B cell (primary cell): ENCODE measurements at regions not wholly inside any gene's neighbourhood (a gene's known extent, or its start where the extent isn't known, plus 50 kb on each side); places are given as distances from the start of the nearest gene placed in this dataset.

Source experiments
- ATAC-seq: fragments of 200-7000 bp; cut with Tn5 transposase; one replicate; pipeline ENCODE4 v1.10.0; 2021; ENCODE audit warnings: low read depth, mild to moderate bottlenecking, moderate number of reproducible peaks, moderate library complexity
- CTCF ChIA-PET: fragments of 350-600 bp; sonication (Branson Sonifier 250); formaldehyde crosslinking; loops from one replicate; lab custom pipeline; 2021; ENCODE audit warnings: antibody characterized with exemption, inconsistent platforms; lab: Charles Lee
- POLR2A ChIA-PET: fragments of 350-600 bp; sonication (Branson Sonifier 250); formaldehyde crosslinking; loops from one replicate; lab custom pipeline; 2021; ENCODE audit warnings: antibody characterized with exemption; lab: Charles Lee
- DNase-seq: peaks from one replicate; pipeline ENCODE4 v3.0.0; 2013
- H2AFZ ChIP-seq: 2 replicates; pipeline ENCODE4 v1.6.1; 2012; ENCODE audit warnings: mild to moderate bottlenecking, low read depth, low read length; ENCODE audit not compliant: insufficient read depth, poor library complexity, severe bottlenecking
- H3K27ac ChIP-seq, 2 donors: 1 replicate in 1 of 2; 2 replicates in 1 of 2; pipeline ENCODE4 v1.5.1; 2012 to 2013; ENCODE audit warnings: low read length in 2 of 2, mild to moderate bottlenecking in 2 of 2, moderate library complexity in 1 of 2
- H3K27me3 ChIP-seq, 4 experiments: fragments of 200-600 bp in 1 of 4; sonication (generic) in 1 of 4; replicated peaks in 1 of 4; 1 replicate in 2 of 4; 2 replicates in 2 of 4; pipeline versions ENCODE4 v1.6.1 to v1.7.0; 2013 to 2016; ENCODE audit warnings: low read length in 3 of 4, mild to moderate bottlenecking in 2 of 4, mixed read lengths in 1 of 4, moderate library complexity in 1 of 4; ENCODE audit not compliant: insufficient read depth in 4 of 4, control insufficient read depth in 3 of 4; ENCODE audit errors: control extremely low read depth in 1 of 4
- H3K36me3 ChIP-seq, 2 experiments: replicated peaks in 1 of 2; 1 replicate in 1 of 2; 2 replicates in 1 of 2; pipeline versions ENCODE4 v1.6.1 to v1.7.1; 2013; ENCODE audit warnings: low read length in 1 of 2; ENCODE audit not compliant: insufficient read depth in 2 of 2, control insufficient read depth in 1 of 2; ENCODE audit errors: control extremely low read depth in 1 of 2, extremely low read depth in 1 of 2
- H3K4me1 ChIP-seq, 2 donors: fragments of 200-600 bp in 1 of 2; sonication (generic) in 1 of 2; 1 replicate in 1 of 2; 2 replicates in 1 of 2; pipeline versions ENCODE4 v1.5.1 to v1.6.1; 2013 to 2017; ENCODE audit warnings: low read length in 2 of 2; ENCODE audit not compliant: control insufficient read depth in 2 of 2, insufficient read depth in 2 of 2
- H3K4me2 ChIP-seq: replicated peaks from 2 replicates; pipeline ENCODE3; 2012; ENCODE audit warnings: mild to moderate bottlenecking, low read depth, low read length; ENCODE audit not compliant: poor library complexity, severe bottlenecking
- H3K4me3 ChIP-seq, 5 experiments: fragments of 200-600 bp in 1 of 5; sonication (generic) in 1 of 5; 1 replicate in 3 of 5; 2 replicates in 2 of 5; pipeline versions ENCODE4 v1.5.1 to v1.7.0; 2011 to 2016; ENCODE audit warnings: low read length in 4 of 5, mild to moderate bottlenecking in 4 of 5, low read depth in 2 of 5, control low read depth in 1 of 5, moderate library complexity in 1 of 5; ENCODE audit not compliant: insufficient read depth in 1 of 5; ENCODE audit errors: control extremely low read depth in 1 of 5, extremely low read depth in 1 of 5
- H3K79me2 ChIP-seq: fragments of 200-600 bp; sonication (generic); one replicate; pipeline ENCODE4 v1.6.0; 2016; ENCODE audit warnings: low read length; ENCODE audit not compliant: control insufficient read depth, insufficient read depth
- H3K9ac ChIP-seq: fragments of 200-600 bp; sonication (generic); 2 replicates; pipeline ENCODE4 v1.6.1; 2017; ENCODE audit warnings: mild to moderate bottlenecking, low read length, moderate library complexity
- H3K9me3 ChIP-seq, 3 donors: one replicate each; pipeline versions ENCODE4 v1.6.1 to v1.7.1; 2013; ENCODE audit warnings: low read length in 2 of 3; ENCODE audit not compliant: control insufficient read depth in 2 of 3, insufficient read depth in 1 of 3; ENCODE audit errors: control extremely low read depth in 1 of 3
- H4K20me1 ChIP-seq: 2 replicates; pipeline ENCODE4 v1.6.0; 2012; ENCODE audit warnings: mild to moderate bottlenecking, low read length; ENCODE audit not compliant: insufficient read depth, control insufficient read depth, poor library complexity, severe bottlenecking
- H3K27ac Mint-ChIP-seq: one replicate; pipeline ENCODE4 v1.8.0; 2021; ENCODE audit warnings: mixed read lengths
- H3K27me3 Mint-ChIP-seq: one replicate; pipeline ENCODE4 v1.8.0; 2021; ENCODE audit warnings: mixed read lengths
- H3K4me1 Mint-ChIP-seq: one replicate; pipeline ENCODE4 v1.8.0; 2021; ENCODE audit warnings: mixed read lengths
- H3K4me3 Mint-ChIP-seq: one replicate; pipeline ENCODE4 v1.8.0; 2021; ENCODE audit warnings: mixed read lengths
- H3K9me3 Mint-ChIP-seq: one replicate; pipeline ENCODE4 v1.8.0; 2022; ENCODE audit warnings: mixed read lengths; ENCODE audit not compliant: insufficient read depth
- EZH2 ChIP-seq: IDR thresholded peaks from 2 replicates; pipeline ENCODE4 v1.6.1; 2012; ENCODE audit warnings: borderline replicate concordance, low read depth, mild to moderate bottlenecking, moderate library complexity, low read length; ENCODE audit not compliant: insufficient read depth, poor library complexity, severe bottlenecking
- WGBS: methylation state at CpG from one replicate; pipeline ENCODE4 v1.1.5; 2013; ENCODE audit warnings: missing lambda C conversion rate; ENCODE audit not compliant: insufficient coverage; 5-methylcytosine and 5-hydroxymethylcytosine counted together
- intact Hi-C: fragments of 100-400 bp; cut with micrococcal nuclease; formaldehyde crosslinking; loops from one replicate; pipeline ENCODE4 v1.10.0; 2022
- TF ChIP-seq, protein P1 (sequence below): fragments of 200-600 bp; IDR thresholded peaks from one replicate; pipeline ENCODE4 v1.8.0; 2022; ENCODE audit warnings: antibody characterized with exemption, mild to moderate bottlenecking

DNA sequence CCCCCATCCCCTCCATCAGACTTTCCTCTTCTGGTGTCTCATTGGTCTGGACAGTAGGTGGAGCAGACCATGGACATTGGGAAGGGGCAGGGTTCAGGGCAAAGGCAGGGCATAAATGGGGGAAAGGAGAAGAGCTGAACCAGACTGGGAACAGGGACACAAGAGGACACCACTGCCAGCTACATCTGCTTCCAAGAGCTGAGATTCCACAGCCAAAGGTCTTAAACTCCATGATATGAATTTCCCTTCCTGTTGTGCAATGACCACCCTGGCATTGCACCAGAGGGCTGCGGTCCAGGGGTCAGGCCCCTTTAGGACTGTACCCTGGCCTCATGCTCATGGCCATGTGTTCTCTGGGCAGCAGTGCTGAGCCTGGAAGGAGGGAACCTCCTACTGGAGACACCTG, 137.9 kb downstream of the MAFB start:
- Histone ChIP-seq H3K27ac (no peak overlapping the region), H3K4me3 (no peak overlapping the region), H4K20me1 (no peaks in the 10 kb centered on the region), H3K4me2 (no peak overlapping the region), H2AFZ (no peak overlapping the region), H3K79me2 (no peaks in the 10 kb centered on the region), H3K9me3 (peaks cover 0 to 5% (median 0%) of the 10 kb centered on the region in 3 donors), H3K9ac (no peak overlapping the region), H3K4me1 (no peaks in the 10 kb centered on the region), H3K27me3 (no peaks in the 10 kb centered on the region), H3K36me3 (no peaks in the 10 kb centered on the region)
- Mint-ChIP-seq H3K4me1 (no peaks in the 10 kb centered on the region), H3K27me3 (peaks cover 28% of the 10 kb centered on the region), H3K4me3 (no peak overlapping the region), H3K27ac (no peak overlapping the region), H3K9me3 (peaks cover 8% of the 10 kb centered on the region)
- TF ChIP-seq EZH2: no peak
- TF ChIP-seq, protein P1, sequence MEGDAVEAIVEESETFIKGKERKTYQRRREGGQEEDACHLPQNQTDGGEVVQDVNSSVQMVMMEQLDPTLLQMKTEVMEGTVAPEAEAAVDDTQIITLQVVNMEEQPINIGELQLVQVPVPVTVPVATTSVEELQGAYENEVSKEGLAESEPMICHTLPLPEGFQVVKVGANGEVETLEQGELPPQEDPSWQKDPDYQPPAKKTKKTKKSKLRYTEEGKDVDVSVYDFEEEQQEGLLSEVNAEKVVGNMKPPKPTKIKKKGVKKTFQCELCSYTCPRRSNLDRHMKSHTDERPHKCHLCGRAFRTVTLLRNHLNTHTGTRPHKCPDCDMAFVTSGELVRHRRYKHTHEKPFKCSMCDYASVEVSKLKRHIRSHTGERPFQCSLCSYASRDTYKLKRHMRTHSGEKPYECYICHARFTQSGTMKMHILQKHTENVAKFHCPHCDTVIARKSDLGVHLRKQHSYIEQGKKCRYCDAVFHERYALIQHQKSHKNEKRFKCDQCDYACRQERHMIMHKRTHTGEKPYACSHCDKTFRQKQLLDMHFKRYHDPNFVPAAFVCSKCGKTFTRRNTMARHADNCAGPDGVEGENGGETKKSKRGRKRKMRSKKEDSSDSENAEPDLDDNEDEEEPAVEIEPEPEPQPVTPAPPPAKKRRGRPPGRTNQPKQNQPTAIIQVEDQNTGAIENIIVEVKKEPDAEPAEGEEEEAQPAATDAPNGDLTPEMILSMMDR: no peak
- intact Hi-C loops: no loop called here
- ChIA-PET POLR2A (no interaction called here), CTCF (no interaction called here)
- whole genome bisulfite sequencing: 86% methylated on average over 1 of the region's 1 CpG
- ATAC-seq (no peak), DNase-seq (no peak)

DNA sequence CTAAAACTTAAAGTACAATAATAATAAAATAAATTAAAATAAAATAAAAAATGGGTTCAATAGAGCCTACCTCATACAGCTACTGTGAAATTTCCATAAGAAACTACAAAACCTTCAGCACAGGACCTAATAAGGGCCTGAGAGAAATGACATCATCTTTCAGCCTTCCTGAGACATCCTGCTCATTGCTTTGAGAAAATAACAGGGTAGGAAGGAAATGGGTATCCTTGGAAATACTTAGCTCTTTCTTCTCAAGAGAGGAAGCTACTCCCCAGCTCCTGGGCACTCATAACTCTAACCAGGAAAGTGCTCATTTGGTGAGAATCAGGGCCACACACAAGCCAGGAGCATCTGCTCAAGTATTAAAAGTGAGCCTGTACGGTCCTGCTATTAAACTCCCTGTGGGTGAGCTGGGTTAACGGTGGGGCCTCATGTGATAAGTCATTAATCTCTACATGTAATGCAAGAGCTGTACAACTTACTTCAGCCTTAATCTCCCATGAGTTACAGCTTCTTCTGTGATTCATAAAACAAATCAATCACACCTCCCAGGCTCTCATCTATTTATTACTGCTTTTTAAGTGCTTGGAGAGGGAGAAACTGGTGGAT, 141.4 kb downstream of the MAFB start:
- no peak for DNase-seq
- CTCF ChIA-PET: no interaction called here
- Histone ChIP-seq H2AFZ (no peak overlapping the region), H3K27me3 (no peaks in the 10 kb centered on the region), H3K79me2 (no peaks in the 10 kb centered on the region), H3K9ac (no peak overlapping the region), H3K4me2 (no peak overlapping the region), H3K36me3 (no peaks in the 10 kb centered on the region), H3K27ac (no peak overlapping the region), H3K4me1 (no peaks in the 10 kb centered on the region), H3K4me3 (no peak overlapping the region), H4K20me1 (no peaks in the 10 kb centered on the region), H3K9me3 (peaks cover 0 to 5% (median 0%) of the 10 kb centered on the region in 3 donors)
- Mint-ChIP-seq H3K9me3 (no peaks in the 10 kb centered on the region), H3K4me1 (no peaks in the 10 kb centered on the region), H3K27me3 (peaks cover 37% of the 10 kb centered on the region), H3K27ac (no peak overlapping the region), H3K4me3 (no peak overlapping the region)
- no CpG with 5 or more reads among the region's 2 CpGs for WGBS
- intact Hi-C loops: no loop called here
- TF ChIP-seq, protein P1: no peak
- TF ChIP-seq EZH2: no peak
- ATAC-seq: no peak
- POLR2A ChIA-PET: no interaction called here
